DOHH2 (cell line): ENCODE measurements at regions not wholly inside any gene's neighbourhood (a gene's known extent, or its start where the extent isn't known, plus 50 kb on each side); places are given as distances from the start of the nearest gene placed in this dataset.

Source experiments
- H3F3A ChIP-seq: fragments of 200-600 bp; sonication (generic), shearing (Covaris generic); 2 replicates; pipeline ENCODE4 v1.6.0; 2016; ENCODE audit warnings: antibody characterized with exemption, mild to moderate bottlenecking; ENCODE audit not compliant: control insufficient read depth, insufficient read depth
- H3K27ac ChIP-seq: fragments of 200-600 bp; sonication (generic); 2 replicates; pipeline ENCODE4 v1.5.1; 2014; ENCODE audit warnings: low read depth, mild to moderate bottlenecking, low read length, moderate library complexity
- H3K27me3 ChIP-seq: fragments of 200-600 bp; sonication (generic); 2 replicates; pipeline ENCODE4 v1.6.1; 2014; ENCODE audit warnings: mild to moderate bottlenecking, low read length, mixed read lengths; ENCODE audit not compliant: control insufficient read depth
- H3K36me3 ChIP-seq: fragments of 200-600 bp; sonication (generic); 2 replicates; pipeline ENCODE4 v1.6.1; 2014; ENCODE audit warnings: mild to moderate bottlenecking, low read length, moderate library complexity, mixed read lengths; ENCODE audit not compliant: control insufficient read depth
- H3K4me1 ChIP-seq: fragments of 200-600 bp; sonication (generic); 2 replicates; pipeline ENCODE4 v1.6.1; 2014; ENCODE audit warnings: mild to moderate bottlenecking, low read length, mixed read lengths; ENCODE audit not compliant: control insufficient read depth
- H3K4me2 ChIP-seq: fragments of 200-600 bp; sonication (generic); 2 replicates; pipeline ENCODE4 v1.6.0; 2014; ENCODE audit warnings: mild to moderate bottlenecking, low read length, moderate library complexity
- H3K4me3 ChIP-seq: fragments of 200-600 bp; sonication (generic); 2 replicates; pipeline ENCODE4 v1.5.1; 2014; ENCODE audit warnings: mild to moderate bottlenecking, low read length, mixed read lengths
- H3K79me2 ChIP-seq: fragments of 200-600 bp; sonication (generic); 2 replicates; pipeline ENCODE4 v1.6.1; 2014; ENCODE audit warnings: mild to moderate bottlenecking, low read length, mixed read lengths; ENCODE audit not compliant: control insufficient read depth
- H3K9me2 ChIP-seq: fragments of 200-600 bp; sonication (generic); replicated peaks from 2 replicates; pipeline ENCODE4 v1.6.1; 2014; ENCODE audit warnings: mild to moderate bottlenecking, low read length, mixed read lengths; ENCODE audit not compliant: control insufficient read depth
- H3K9me3 ChIP-seq: fragments of 200-600 bp; sonication (generic); 2 replicates; pipeline ENCODE4 v1.6.1; 2014; ENCODE audit warnings: antibody characterized with exemption, low read length, mixed read lengths; ENCODE audit not compliant: control insufficient read depth, insufficient read depth
- H4K20me1 ChIP-seq: fragments of 200-600 bp; sonication (generic); 2 replicates; pipeline ENCODE4 v1.6.0; 2014; ENCODE audit warnings: low read depth, mild to moderate bottlenecking, antibody characterized with exemption, low read length, moderate library complexity; ENCODE audit not compliant: control insufficient read depth, insufficient read depth
- CTCF ChIP-seq: fragments of 200-600 bp; sonication (generic); IDR thresholded peaks from one replicate; pipeline ENCODE4 v1.5.1; 2014; ENCODE audit warnings: antibody characterized with exemption, mild to moderate bottlenecking, low read depth, low read length; ENCODE audit not compliant: poor library complexity, severe bottlenecking
- EZH2phosphoT487 ChIP-seq: fragments of 200-600 bp; sonication (generic); IDR thresholded peaks from 2 replicates; pipeline ENCODE4 v1.6.1; 2017; ENCODE audit warnings: borderline replicate concordance, mild to moderate bottlenecking, antibody characterized with exemption, low read length, moderate library complexity, mixed read lengths

- H3K9me2 ChIP-seq: no peaks in the 10 kb centered on the region
- peaks cover 2% of the 10 kb centered on the region; the same call in 1 of the 2 replicates for H3K27me3 ChIP-seq
- no peaks in the 10 kb centered on the region for H4K20me1 ChIP-seq
- no peaks in the 10 kb centered on the region for H3K4me1 ChIP-seq
- no peak overlapping the region for H3K4me2 ChIP-seq
- H3F3A ChIP-seq: no peaks in the 10 kb centered on the region
- no peak for TF ChIP-seq CTCF
- no peak for TF ChIP-seq EZH2phosphoT487
- no peaks in the 10 kb centered on the region for H3K79me2 ChIP-seq
- no peaks in the 10 kb centered on the region for H3K36me3 ChIP-seq
- peaks cover 15% of the 10 kb centered on the region for H3K9me3 ChIP-seq
- H3K4me3 ChIP-seq: no peak overlapping the region
- H3K27ac ChIP-seq: no peak overlapping the region
Measured at GRCh38 chr5:34543687-34544086, 112.4 kb upstream of the RAI14 start.

- H3K79me2 ChIP-seq: no peaks in the 10 kb centered on the region
- H4K20me1 ChIP-seq: no peaks in the 10 kb centered on the region
- H3K27ac ChIP-seq: no peak overlapping the region
- H3K4me2 ChIP-seq: no peak overlapping the region
- H3K9me3 ChIP-seq: peaks cover 15% of the 10 kb centered on the region
- peaks cover under 1% of the 10 kb centered on the region; the same call in 1 of the 2 replicates for H3K27me3 ChIP-seq
- TF ChIP-seq CTCF (no peak), EZH2phosphoT487 (no peak)
- H3K4me3 ChIP-seq: no peak overlapping the region
- H3F3A ChIP-seq: no peaks in the 10 kb centered on the region
- no peaks in the 10 kb centered on the region for H3K9me2 ChIP-seq
- H3K36me3 ChIP-seq: no peaks in the 10 kb centered on the region
- H3K4me1 ChIP-seq: no peaks in the 10 kb centered on the region
Measured at GRCh38 chr5:34544403-34544802, 111.7 kb upstream of the RAI14 start.

- H3K27ac ChIP-seq: no peak overlapping the region
- H4K20me1 ChIP-seq: no peaks in the 10 kb centered on the region
- no peaks in the 10 kb centered on the region for H3K4me1 ChIP-seq
- H3F3A ChIP-seq: no peaks in the 10 kb centered on the region
- peaks cover 15% of the 10 kb centered on the region for H3K9me3 ChIP-seq
- no peak overlapping the region for H3K4me2 ChIP-seq
- H3K27me3 ChIP-seq: no peaks in the 10 kb centered on the region
- H3K36me3 ChIP-seq: no peaks in the 10 kb centered on the region
- TF ChIP-seq EZH2phosphoT487: no peak
- TF ChIP-seq CTCF: no peak
- no peaks in the 10 kb centered on the region for H3K79me2 ChIP-seq
- H3K4me3 ChIP-seq: no peak overlapping the region
- no peaks in the 10 kb centered on the region for H3K9me2 ChIP-seq
Measured at GRCh38 chr5:34545164-34545563, 111.0 kb upstream of the RAI14 start.

GRCh38 chr5:34545626-34546025 is 110.5 kb upstream of the RAI14 start:
- Histone ChIP-seq H3K4me1 (no peaks in the 10 kb centered on the region), H4K20me1 (no peaks in the 10 kb centered on the region), H3K4me2 (no peak overlapping the region), H3K9me2 (no peaks in the 10 kb centered on the region), H3K9me3 (peaks cover 15% of the 10 kb centered on the region), H3K79me2 (no peaks in the 10 kb centered on the region), H3K27me3 (no peaks in the 10 kb centered on the region), H3K36me3 (no peaks in the 10 kb centered on the region), H3K4me3 (no peak overlapping the region), H3K27ac (no peak overlapping the region), H3F3A (no peaks in the 10 kb centered on the region)
- TF ChIP-seq CTCF: no peak
- no peak for TF ChIP-seq EZH2phosphoT487
